ENCODE measurements at regions not wholly inside any gene's neighbourhood (a gene's known extent, or its start where the extent isn't known, plus 50 kb on each side); places are given as distances from the start of the nearest gene placed in this dataset.
"Not testable (repeated sequence)": the region's sequence is repeated elsewhere in the genome, so short reads cannot be mapped to it uniquely, and the experiment has no call there.

DNA sequence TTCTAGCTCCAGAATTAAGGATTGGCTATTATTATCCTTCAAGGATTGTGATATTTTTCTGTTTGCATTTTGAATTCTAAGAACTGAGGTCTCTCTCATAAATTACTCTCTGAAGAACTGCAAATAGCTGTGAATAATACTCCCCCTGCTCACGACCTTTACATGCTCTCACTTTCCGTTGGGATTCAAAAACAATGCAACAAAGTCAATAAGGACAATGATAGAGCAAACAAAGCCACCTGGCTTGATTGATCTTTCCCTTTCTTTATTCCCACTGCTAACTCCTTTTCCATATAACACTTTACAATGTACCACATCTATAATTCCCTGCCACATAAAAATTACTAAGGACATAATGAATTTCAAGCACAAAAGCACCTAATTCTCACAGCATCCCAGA is 523.0 kb upstream of the CA10 start:
- DNase-seq, result no peak

DNA sequence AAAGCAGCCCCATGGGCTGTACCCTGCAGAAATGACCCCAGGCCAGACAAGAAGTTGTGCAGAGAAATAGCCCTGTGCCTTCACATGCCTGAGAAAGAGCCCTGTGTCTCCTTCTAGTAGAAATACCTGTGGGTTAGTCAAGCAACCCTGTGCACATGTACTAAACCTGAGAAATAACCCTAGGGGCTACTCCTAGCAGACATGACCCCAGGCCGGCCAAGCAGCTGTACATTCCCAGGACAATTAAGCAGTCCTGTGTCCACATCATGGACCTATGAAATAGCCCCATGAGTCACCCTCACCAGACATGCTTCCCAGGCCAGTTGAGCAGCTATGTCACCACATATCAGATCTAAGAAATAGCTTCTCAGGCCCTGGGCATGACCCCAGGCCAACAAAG is 519.7 kb upstream of the CA10 start:
- no peak for DNase-seq

DNA sequence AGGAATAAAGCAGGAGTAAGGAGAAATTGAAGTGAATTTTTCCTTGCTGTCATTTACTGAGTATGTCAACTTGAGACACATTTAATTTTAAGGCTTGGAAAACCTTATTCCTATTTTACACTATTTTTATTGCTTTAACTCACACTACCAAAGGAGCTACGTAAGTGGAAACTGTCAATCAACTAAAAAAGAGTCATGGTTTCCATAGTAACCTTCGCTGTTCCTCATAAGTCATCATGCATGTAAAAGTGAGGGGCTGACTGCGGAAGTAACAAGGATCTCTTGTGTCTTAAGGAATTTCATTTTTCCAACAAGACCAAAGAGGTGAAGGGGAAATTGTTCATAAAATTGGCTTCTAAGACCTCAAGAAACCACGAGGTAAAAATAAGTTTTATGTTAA is 516.2 kb upstream of the CA10 start:
- no peak for DNase-seq

DNA sequence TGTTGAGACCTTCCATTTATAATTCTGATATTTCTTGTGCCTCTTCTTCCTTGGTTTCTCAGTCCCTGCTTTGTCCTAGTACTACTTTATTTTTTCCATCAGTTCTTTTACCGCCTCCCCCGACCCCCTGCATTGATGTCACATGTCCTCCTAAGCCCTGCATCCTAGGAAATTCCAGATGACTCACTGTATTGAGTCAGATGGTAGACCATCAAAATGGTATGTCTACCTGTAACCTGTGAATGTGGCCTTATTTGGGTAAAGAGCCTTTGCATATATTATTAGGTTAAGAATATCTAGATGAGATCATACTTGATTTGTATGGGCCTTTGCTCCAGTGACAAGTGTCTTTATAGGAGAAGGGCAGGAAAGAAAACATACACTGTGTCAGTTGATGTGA is 515.3 kb upstream of the CA10 start:
- no peak for DNase-seq

- no peak for DNase-seq
Observed at GRCh38 chr17:52666264-52666663, 507.8 kb upstream of the CA10 start.

DNA sequence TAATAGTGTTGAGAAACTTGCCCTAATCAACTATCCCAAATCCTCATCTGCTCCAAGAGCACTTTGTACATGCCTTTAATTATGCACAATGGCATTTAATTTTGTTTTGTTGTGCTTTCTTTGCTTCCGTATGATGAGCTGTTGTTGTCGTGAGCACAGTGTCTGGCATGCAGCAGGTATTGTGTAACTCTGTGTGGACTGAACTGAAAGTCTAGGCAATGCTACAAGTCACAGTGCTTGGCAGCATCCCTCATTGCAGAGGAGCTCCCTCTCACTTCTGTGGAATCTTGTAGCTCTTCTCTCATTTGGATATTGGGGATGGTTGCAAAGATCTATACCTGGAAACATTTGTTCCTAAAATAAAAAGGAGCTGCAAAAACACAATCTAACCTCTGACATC is 502.2 kb upstream of the CA10 start:
- DNase-seq, result no peak

GRCh38 chr17:52653014-52653413 is 494.5 kb upstream of the CA10 start:
- DNase-seq, result no peak

DNA sequence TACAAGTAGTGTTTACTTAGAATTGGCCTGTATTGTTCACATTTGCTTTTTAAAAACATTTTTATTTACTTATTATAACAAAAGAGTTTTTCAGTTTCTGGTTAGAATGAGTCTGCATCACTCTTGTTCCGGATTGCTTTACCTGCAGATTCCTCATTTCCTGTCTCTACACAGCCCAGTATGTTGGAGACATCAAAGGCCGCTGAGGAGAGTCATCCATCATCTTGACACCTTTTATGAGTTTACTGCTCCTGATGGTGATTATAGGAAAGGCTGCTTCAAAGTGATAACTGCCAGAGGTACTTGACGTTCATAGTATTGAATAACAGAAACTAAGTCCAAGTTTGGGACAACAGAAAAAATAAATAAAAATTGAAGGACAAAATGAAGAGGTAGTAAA is 490.5 kb upstream of the CA10 start:
- DNase-seq, result no peak

DNA sequence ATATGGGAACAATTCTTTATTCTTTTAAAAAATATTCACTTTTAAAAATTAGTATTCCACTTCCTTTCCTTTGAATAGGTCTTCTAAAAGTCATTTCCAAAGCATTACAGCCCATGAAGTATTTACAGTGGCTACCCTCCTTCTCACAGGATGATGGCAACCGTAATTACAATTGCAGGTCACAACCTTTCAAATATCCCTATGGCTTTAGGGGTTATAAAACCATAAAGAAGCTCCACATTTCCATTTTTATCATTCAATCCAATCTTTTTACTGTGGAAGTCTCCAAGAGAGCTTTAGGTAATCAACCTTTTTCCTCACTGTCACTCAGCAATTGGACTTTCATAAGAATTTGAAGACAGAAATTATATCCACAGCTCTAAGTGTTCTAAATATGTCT is 488.9 kb upstream of the CA10 start:
- DNase-seq, result no peak

GRCh38 chr17:52636443-52636842 is 477.9 kb upstream of the CA10 start:
- DNase-seq, result no peak

DNA sequence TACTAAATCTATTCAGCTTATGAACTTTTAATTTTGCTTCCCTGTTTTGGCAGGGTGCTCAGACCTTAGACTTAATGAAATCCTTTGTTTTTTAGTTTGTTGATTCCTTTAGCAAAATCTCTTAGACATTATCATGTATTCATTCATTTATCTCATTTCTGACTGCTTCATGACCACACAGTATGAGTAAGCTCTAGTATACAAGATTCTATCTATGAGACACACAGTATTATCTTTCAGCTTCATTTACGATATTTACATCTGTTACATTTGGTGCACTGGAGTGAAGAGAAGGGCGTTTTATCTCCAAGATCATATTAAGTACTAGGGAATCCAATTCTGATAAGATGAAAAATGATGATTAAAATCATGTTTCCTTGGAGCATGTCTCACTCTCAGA is 448.1 kb upstream of the CA10 start:
- DNase-seq, result no peak

GRCh38 chr17:52606098-52606497 is 447.6 kb upstream of the CA10 start:
- DNase-seq, result no peak

DNA sequence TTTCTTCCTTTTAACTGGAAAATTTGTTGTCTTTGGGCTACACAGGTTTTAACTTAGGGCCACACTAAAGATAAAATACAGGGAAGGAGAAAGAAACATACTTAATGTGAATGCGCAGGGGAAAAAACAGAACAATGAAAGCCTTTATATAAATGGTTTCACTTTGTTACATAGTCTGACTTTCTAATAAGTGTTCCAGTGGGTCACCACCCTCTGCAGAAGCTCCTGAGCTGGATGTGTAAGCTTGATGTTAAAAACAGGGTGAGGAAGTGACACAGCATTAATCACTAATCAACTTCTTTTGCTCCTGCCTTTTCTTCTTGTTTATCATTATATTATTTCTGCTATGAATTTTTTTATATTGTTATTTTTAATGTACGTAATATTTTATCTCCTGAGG is 445.6 kb upstream of the CA10 start:
- no peak for DNase-seq

GRCh38 chr17:52597452-52598215 is 439.1 kb upstream of the CA10 start:
- DNase-seq, result not testable (repeated sequence)

DNA sequence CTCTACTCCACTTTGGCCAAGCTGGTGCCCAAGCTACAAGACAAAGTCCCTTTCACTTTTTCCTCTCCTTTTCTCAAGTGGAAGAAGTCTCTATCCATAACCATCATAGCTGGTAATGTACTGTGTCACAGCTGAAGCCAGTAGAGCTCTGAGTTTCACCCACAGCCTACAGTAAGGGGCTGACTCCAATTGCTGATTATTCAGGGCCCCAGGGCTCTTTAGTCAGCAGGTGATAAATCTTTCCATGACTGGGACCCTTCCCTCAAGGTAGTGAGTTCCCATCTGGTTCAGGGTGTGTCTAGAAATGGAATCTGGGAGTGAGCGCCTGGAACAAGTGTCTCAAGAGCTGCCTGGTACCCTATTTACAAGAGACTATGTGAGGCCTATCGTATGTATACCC is 436.0 kb upstream of the CA10 start:
- no peak for DNase-seq

DNA sequence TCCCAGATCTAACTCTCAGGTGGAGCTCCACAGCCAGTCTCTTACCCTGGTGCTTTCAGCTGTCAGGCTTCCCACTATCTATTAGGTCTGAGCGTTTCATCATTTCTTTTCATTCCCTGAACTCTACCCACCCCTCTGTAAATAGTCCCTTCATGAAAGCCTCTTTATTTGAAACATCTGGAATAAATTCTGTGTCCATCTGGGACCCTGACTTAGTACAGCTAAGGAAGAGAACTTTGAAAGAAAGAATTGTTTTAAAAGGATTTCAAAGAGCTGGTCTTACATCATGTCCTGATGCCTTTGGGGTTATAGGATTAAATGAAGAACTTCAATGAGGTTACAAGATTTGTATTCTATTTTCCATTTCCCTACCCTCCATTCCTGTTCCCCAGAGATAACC is 388.5 kb upstream of the CA10 start:
- no peak for DNase-seq

GRCh38 chr17:52546493-52546892 is 388.0 kb upstream of the CA10 start:
- no peak for DNase-seq

DNA sequence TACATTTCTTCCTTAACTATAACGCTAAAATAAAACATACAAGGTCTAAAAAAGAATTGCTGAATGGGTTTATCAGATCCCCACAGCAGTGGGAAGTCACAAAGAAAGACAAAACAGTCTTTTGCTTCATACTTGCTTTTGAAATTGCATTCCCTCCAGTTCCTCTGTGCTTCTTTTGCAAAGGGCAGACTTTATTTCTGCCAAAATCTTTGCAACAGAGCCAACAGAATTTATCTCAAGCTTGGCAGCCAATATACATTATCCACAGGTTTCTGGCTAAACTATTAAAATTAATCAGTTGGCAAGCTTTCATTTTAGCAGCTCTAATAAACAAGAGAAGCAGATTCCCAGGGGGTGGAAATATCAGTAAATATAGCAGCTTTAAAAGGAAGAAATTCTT is 378.9 kb upstream of the CA10 start:
- no peak for DNase-seq

- no peak for DNase-seq
Observed at GRCh38 chr17:52536489-52536888, 378.0 kb upstream of the CA10 start.

DNA sequence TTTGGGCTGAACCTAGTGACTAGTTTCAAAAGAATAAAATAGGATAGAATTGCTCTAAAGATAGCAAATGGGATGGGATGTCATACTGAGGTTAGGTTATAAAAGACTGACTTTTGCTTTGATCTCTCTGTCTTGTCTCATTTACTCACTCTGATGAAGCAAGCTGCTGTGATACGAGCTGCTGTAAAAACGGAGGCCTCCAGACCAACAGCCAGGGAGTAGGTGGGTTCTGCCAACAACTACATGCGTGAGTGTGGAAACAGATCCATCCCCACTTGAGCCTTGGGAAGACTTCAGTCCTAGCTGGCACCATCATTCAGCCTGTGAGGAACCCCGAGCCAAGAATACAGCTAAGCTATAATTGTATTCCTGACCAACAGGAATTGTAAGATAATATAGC is 373.9 kb upstream of the CA10 start:
- no peak for DNase-seq

GRCh38 chr17:52524096-52524637 is 365.7 kb upstream of the CA10 start:
- DNase-seq, result no peak

GRCh38 chr17:52517176-52517575 is 358.7 kb upstream of the CA10 start:
- no peak for DNase-seq

- DNase-seq, result no peak
Observed at GRCh38 chr17:52515927-52516326, 357.4 kb upstream of the CA10 start.

GRCh38 chr17:52505601-52506000 is 347.1 kb upstream of the CA10 start:
- no peak for DNase-seq

DNA sequence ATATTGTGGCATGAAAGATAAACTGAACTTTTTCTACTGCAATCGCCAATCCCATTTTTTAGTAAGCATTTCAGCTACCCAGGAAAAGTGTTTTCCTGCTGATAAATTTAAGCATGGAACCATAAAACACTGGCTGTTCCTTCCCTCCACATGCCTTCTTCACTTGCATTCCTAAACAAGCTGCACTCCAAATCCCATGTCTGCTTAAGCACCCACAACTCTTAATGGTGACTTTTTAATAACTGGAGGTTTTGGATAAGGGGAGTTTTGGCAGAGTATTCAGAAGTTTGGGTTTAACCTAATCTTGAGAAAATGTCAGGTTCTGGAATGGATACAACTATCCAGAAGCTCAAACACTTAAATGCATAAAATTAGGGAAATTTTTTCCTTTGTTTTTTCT is 345.6 kb upstream of the CA10 start:
- DNase-seq, result no peak
